Stimulated activated CD8-positive, alpha-beta memory T cell treated with anti-CD3 and anti-CD28 coated beads, Interleukin-2, amount 100 ng/mL, for 48 hours (primary cell): ENCODE measurements at regions not wholly inside any gene's neighbourhood (a gene's known extent, or its start where the extent isn't known, plus 50 kb on each side); places are given as distances from the start of the nearest gene placed in this dataset.
"Not testable (repeated sequence)": the region's sequence is repeated elsewhere in the genome, so short reads cannot be mapped to it uniquely, and the experiment has no call there.

Experiments
- DNase-seq, 2 donors: peaks; one replicate each; pipeline ENCODE4 v3.0.0-alpha.2; 2020; ENCODE audit warnings: low read depth in 2 of 2

DNA sequence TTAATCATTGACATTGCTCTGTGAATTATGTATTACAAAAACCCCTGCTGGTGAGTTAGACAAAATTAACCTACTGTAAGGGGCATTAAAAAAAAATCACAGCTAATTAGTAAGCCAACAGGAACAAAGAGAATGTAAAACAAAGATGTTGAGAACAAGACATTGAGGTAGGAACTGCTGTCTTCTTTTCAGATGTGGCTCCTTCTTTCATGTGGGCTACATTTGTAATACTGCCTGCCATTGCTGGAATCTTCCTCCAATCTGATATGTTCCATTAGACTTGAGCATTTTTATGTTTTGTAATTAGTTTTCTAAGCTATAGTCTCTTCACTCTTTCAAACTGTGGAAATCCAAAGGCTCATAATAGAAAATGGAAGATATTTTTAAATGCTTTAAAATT is 353.0 kb downstream of the ADGRL2 start:
- no peak for DNase-seq

DNA sequence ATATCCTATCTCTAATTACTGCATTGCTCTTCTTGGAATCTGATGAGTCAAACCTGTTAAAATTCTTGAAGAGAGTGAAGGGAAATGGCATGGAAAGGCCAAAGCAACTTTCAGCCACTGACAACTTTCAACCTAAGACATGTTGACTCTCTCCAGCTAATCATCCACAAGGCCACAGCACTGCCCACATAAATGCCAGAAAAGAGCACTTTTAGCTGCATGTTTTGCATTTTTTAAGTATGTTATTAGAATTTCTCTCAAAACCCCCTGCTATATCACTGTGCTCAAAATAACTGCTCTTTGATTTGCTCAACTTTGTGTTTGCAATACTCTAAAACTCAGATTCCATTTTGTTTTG is 352.5 kb downstream of the ADGRL2 start:
- DNase-seq = no peak

DNA sequence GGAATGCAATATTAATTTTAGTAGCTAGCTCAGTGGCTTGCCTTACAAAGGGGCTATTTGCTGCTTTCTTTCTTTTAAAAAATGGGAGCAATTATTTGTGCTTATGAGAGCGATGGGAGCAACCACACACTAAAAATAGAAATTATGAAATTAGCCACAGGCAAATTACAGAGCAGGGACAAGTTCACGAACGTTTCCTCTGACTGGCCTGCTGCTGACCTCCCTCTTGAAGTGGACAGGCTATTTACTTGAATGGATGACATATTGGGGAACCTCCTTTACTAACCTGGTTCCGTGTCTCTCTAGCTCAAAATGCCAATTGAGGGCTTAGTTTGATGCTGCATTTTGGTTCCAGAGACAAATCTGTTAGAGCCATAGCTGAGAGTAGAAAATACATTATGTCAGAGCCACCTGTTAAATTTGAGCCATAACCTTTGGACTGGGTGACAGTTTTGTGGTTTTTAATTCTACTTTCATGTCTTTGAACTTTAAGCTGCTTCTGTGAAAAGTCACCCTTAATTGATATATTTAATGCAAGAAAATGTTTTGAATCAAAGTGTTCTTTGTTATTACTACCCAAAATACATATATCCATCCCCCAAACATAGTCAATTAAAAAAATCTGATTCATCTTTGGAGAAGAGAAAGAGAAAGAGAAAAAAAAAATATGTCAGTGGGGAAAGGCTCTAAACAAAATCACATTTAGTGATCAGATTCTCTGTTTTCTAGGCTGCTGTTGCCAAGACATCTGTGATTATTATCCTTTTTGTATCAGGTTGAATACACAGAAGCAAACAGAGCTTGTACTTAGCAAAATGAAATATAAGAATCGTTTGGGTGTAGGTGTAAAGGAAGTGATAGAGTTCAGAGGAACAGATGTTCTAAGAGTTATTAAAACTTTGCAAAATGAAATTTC is 351.9 kb downstream of the ADGRL2 start:
- no peak for DNase-seq

DNA sequence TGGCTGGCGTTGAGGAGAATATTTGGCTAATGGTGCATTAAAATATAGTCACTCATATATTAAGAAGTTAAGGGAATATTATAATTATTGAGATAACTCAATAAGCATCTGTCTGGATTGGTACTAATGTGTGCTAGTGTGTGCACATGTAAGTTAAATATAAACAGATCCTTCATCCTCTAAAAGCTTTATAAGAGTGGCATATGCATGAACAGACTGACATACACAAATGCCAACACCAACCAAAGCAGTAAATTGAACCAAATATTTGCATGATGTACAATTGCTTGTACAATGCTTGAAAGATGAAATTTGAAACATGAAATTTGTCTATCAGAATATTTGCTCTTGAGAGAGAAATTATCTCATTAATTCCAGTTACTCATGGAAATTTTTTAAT is 344.9 kb downstream of the ADGRL2 start:
- DNase-seq = no peak

DNA sequence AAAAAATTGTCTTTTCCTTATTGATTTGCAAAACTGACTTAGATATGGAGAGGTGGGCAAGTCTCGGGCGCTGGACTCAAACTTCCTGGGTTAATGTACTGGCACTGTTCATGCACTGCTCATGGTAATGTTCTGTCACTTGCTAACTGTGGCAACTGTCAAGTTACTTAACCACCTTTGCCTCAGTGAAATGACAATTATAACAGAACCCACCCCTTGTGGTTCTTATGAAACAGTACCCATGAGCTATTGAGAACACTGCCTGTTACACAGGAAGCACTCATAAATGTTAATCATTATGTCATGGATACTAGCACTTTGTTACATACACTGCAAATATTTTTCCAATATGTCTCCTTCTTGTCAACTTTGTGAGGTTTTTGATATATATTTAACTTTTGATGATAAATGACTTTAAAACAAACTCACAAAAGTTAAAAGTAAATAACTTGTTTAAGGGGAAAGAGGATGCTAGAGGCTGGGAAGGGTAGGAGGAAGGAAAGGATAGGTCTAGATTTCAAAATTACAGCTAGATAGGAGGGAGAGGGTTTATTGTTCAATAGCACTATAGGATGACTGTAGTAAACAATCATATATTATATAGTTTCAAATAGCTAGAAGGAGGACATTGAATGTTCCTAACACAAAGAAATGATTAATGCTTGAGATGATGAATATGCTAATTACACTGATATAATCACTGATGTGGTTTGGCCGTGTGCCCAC is 342.5 kb downstream of the ADGRL2 start:
- no peak for DNase-seq

DNA sequence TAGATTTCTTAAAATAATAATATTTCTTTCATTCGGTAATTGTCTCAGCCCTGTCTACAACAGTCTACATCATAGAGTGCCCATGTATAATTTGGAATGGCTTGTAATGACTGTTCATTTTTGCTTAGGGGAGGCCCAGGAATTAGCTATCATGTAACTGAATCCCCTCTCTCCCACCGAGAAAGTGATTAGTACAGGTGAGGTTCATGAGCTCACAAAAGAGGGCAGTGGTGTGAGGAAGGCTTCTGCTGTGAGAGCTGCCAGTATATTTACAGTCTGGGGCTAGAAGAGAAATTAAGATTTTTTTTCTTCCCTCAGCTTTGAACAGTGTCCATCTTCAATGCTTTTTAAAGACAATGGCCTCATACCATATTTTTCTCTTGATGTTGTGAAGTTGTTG is 340.7 kb downstream of the ADGRL2 start:
- no peak for DNase-seq

DNA sequence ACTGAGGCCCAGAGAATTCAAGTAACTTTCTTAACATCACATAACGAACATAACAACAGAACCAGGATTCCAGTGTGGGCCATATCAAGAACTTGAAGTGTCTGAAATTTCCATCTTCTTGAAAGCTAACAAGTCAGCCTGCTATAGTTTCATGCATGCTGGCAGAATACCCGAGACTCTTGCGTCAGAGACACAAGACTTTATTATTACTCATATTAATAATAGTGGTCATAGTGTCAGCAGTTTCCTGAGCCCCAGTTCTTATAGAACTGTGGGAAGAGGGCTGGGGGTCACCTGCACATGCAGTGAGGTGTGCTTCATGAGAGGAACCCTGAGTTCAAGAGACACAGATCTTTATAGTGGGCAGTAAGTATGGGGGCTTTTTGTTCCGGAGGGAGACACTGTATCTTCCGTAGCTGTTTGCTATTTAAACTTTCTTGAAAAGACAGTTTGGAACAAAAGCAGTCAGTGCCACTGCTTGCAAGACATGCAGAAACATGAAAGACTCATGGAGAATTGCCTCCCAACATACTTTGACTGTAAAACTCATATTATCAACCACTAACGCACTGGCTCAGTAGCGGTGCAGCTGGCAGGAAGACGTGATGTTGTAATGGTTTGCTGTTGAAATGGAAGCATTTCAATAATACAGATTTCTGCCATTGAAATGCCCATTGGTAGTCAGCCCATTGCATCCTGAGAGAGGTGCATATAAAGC is 339.2 kb downstream of the ADGRL2 start:
- DNase-seq = no peak

DNA sequence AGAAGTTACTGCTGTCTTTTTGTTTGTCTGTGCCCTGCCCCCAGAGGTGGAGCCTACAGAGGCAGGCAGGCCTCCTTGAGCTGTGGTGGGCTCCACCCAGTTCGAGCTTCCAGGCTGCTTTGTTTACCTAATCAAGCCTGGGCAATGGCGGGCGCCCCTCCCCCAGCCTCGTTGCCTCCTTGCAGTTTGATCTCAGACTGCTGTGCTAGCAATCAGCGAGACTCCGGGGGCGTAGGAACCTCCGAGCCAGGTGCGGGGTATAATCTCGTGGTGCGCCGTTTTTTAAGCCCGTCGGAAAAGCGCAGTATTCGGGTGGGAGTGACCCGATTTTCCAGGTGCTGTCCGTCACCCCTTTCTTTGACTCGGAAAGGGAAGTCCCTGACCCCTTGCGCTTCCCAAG is 335.6 kb downstream of the ADGRL2 start:
- not testable (repeated sequence) for DNase-seq

DNA sequence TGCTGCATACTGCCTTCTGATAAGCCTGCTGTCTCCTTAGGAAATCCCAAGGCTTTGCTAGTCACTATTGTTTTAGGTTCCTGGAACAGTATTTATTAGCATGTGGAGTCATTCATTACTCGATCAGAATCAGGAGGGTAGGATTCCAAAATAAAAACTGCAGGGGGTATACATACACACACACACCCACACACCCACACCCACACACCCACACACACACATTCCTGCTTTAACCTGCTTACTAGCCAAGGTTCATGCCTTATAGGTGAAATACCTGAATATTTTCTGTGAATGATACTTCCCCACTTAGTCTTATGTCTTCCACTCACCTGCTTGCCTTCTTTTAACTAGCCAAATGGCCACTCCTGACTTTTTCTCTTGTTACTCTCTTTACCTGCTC is 325.1 kb downstream of the ADGRL2 start:
- DNase-seq = no peak

DNA sequence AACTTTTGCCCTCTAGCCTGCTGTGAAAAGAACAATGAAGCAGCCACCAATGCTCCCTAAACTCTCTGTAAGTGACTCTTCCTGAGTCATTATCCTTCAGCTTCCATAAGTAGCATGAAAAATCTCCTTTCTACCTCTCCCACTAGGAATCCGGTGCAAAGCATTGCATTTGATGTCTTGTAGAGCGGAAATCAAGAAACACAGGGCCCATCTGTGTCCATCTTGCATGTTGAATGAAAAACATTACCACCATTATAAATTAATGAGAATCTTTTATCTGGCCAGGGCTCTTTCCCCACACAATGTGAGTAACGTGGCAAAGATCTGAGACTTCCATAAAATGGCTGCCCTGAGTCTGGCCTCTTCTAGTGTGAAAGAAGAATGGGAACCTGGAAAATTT is 324.4 kb downstream of the ADGRL2 start:
- DNase-seq = no peak

DNA sequence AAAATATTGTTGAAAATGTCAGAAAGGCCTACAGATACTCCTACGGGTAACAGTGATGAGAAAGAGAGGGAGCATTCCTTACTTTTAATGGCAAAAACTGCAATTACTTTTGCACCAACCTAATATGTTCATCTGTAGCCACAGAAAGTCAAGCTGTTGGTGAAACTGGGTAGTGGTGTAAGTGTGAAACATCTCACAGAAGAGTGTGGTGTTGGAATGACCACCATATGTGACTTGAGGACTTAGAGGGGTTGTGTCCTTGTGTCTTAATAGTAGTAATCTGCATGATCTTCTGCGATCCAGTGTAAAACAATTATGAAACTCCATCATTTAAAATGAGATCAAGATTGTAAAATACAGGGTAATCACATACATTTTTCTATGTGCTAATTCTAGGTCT is 320.7 kb downstream of the ADGRL2 start:
- no peak for DNase-seq

DNA sequence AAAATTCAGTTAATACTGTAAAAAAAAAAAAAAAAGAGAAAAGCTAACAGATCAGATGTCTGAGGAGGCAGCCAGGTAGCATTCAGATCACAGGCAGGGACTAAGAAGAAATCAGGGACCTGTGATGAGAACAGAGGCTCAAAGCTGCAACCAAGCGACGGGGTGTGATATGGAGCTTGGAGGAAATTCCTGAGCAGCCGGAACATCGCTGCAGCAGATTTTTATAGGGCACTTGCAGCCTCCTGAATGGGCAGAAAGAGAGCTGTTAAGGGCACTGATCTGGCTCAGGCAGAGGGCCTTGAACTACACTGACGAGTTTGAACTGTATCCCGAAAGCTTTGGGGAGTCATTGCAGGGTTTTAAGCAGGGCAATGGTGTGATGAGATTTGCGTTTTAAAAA is 315.4 kb downstream of the ADGRL2 start:
- DNase-seq = no peak

DNA sequence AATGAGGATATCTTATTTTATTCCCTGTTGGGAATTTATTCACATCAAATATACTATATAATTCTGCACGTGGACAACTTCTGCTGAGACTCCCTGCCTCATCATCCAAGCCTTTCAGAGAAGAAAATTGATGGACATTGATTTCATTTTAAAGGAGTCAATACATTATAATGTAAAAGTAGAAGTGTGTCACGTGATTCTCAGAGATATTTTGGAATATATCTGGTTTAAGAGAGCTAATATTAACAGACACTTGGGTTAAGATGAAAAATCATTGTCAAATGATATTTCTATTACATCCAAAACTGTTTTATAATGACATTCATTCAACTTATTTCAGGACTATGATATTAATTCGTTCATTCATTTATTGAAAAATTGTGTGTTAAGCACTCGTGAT is 314.2 kb downstream of the ADGRL2 start:
- no peak for DNase-seq

DNA sequence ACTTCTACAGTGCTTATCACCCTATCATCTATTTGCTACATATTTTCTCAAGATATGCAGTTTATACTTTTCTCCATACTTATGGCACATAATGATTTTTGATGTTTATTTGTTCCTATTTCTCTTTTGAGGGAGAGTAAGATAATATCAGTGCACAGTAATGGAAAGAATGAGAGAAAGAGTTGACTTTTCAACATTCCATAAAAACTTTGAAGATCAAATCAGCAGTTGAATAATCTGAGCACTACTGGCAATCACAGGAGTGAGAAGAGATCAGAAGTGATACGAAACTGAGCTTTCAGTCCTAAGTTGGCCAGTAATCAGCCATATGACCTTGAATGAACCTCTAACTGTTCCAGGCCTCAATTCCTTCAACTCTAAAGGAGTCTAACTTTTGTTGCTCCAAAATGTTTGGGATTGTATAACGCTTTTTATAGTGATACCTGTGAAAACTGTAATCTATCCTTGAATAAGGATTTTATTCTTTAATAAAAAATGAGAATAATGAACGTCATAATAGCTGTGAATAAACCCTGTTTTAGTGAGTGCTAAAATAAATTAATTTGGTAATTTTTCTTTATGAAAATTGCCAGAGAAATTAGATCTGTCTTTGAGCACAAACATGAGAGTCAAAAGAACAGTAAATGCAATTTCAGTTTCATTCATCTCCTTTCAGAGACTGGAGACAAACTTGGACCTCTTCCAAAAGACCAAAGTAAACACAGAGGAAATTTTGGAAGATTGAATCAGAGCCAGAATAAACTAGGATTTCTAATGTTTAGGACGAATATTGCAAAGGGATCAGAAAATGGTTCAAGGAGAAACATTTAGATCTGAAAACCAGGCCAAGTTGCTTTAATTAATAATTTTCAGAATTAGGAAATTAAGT is 309.9 kb downstream of the ADGRL2 start:
- DNase-seq = no peak

DNA sequence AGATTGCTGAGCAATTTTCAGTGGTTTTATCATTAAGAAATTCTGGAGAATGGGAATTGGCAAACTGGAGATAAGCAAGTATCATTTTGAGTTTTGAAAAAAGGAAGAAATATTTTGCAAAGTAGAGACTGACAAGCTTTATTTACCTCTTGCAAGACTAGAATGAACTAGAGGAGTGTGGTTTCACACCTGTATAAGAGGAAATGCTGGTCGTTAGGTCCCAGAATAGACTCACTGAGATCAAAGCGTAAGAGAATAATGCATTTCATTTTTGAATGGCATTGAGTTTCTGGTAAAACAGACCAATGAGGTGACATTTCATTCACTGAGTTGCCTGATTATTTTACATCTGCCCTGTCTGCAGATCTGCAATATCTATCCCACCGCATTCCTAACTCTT is 308.1 kb downstream of the ADGRL2 start:
- no peak for DNase-seq

DNA sequence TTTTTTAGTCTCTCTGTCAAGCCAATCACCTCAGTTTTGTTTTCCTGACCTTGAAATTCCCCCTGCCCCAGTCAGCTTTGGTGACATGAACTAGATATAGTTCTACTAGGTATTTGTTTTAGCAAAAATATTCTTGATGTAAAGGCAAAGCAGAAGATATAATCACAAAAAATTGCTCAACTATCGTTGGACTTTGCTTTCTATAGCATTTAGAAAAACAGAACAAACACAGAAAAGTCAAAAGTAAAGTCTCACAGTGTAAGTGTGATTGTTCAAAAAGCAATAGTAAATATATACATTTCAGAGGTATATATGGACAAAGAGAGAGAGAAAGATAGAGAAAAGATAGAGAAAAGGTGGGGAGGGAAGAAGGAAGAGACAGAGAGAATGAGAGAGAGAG is 305.9 kb downstream of the ADGRL2 start:
- DNase-seq = no peak

DNA sequence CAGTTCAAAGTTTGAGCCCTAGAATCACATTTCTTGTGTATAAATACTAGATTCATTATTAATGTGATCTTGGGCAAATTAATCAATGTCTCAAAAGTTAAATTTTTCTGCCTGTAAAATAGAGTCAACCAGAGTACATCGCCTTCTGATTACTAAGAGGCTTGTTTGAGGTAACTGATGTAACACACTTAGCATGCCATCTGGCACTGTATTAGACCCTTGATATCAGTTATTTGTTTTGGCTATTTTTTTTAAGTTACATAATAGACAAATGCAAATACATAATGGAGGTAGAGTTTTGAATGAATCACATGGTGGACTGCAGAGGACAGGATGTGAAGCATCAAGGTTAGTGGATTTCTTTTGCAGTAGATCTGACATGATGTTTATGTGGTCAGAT is 298.4 kb downstream of the ADGRL2 start:
- DNase-seq = no peak

DNA sequence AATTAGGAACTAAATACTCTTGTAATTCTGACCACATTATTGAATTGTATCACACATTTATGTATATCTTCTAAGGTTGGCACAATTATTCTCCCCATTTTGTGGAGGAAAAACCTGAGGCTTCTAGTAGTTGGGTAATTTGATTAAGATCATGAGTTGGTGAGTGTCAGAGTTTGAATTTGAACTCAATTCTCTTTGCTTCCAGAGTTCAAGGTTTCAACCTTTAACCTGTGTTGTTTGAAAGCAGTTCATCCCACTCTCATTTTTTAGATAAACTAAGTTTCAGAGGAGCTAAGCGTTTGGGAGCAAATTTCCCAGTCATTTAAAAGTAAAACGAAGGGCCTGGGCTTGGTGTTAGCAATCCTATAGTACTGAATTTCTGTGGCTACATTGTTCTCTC is 293.4 kb downstream of the ADGRL2 start:
- no peak for DNase-seq

DNA sequence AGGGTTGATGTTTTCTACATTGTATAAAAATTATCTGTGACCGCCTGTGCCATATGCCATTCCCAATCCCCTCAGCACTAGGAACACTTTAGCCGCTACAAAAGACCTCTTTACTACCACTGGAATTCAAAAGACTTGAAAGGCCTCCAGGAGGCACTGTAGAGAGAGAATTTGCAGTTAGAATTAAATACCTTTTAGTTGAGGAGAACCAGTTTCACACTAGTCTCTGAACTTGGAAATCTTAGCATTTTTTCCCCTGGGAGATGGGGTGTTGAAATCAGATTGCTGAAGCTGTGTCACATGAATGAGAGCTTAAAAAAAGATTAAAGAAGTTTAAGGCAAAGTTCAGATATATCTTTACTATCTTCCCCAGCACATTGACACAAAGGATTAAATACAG is 291.0 kb downstream of the ADGRL2 start:
- DNase-seq = no peak

DNA sequence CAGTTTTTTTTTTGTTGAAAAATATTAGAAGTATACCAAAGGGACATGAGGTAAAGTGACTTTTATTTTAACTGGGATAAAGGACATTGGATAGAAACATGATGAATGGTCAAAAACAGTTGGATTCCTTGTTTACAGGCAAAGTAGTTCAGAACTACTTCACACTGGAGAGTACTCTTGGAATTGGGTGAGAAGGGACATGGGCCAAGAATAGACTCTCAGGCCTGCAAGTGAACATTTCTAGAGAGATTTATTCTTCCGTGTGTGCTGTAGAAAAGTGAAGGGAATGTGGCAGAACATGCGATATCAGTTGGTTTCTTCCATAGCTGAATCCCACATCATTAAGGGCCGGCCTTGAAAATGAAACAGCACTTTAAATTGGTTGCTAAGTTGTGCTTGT is 290.5 kb downstream of the ADGRL2 start:
- no peak for DNase-seq

DNA sequence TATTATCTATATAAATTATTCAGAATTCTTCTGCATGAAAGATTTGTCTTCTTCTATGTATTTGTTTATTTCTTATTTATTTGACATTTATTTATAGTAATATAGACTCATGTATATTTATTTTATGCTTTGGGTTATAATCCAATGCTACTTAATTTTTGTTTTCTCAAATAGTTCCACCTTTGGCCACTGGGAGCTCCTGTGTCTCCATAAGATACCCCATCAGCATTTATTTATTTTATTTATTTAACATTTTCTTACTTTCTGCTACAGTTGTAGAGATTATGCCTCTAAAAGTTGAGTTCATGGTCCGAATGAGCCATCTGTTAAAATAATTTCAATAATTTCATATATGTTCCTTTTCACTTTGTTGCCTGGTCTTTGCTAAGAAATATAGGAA is 289.4 kb downstream of the ADGRL2 start:
- no peak for DNase-seq

DNA sequence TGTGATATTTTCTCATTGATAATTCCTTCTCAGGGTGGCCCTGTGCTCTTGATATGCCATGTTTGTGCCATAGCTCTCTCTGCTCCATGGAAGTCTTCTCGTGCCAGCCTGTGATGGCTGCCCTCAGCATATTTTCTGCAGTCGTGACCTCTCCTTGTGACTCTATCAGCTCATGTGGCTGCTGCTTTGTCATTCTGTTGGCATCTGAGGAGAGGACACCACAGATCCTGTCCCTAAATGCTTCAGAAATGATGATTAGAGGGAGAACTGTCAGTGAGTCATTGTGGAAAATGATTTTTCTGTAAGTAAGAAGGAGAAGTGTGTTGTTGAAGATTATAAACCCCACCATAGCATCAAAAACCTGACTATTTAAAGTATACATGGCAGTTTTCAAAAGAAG is 286.0 kb downstream of the ADGRL2 start:
- DNase-seq = no peak
